ENCODE measurements at regions not wholly inside any gene's neighbourhood (a gene's known extent, or its start where the extent isn't known, plus 50 kb on each side); places are given as distances from the start of the nearest gene placed in this dataset.

GRCh38 chr9:28808042-28808441 lies 1234.8 kb upstream of the C9orf72 start:
- Mint-ChIP-seq H3K4me3 (no peak overlapping the region), H3K27me3 (ENCODE audit: low read depth) (no peaks in the 10 kb centered on the region), H3K36me3 (ENCODE audit: insufficient read depth in 1 of 3, low read depth in 3 of 3) (no peaks in the 10 kb centered on the region), H3K4me1 (peaks cover 7 to 10% of the 10 kb centered on the region in 2 experiments), H3K9me3 (no peaks in the 10 kb centered on the region), H3K27ac (no peak overlapping the region)
- no peak overlapping the region for H3K27ac ChIP-seq (ENCODE audit: insufficient read length, low read depth, low read length)
- no peak for TF ChIP-seq CTCF (conservative IDR thresholded peaks at IDR 0.05)
- no peaks in the 10 kb centered on the region for H3K27me3 ChIP-seq (ENCODE audit: insufficient read depth, low read length)
- no peak overlapping the region for H3K4ac ChIP-seq (ENCODE audit: low read depth, low read length)
- H3K9me3 ChIP-seq (ENCODE audit: control insufficient read depth, low read depth, low read length) = no peaks in the 10 kb centered on the region
- H3K23me2 ChIP-seq (ENCODE audit: insufficient read length, low read depth, low read length, poor library complexity, severe bottlenecking) = no peaks in the 10 kb centered on the region
- no peaks in the 10 kb centered on the region for H3K79me1 ChIP-seq (ENCODE audit: insufficient read depth, low read depth, low read length, poor library complexity, severe bottlenecking)
- no peak overlapping the region for H3K4me2 ChIP-seq (ENCODE audit: insufficient read depth, insufficient read length, low read length)
- H4K91ac ChIP-seq (ENCODE audit: insufficient read length, low read depth, low read length) = no peak overlapping the region
- no peaks in the 10 kb centered on the region; the same call in 1 of the 2 replicates for H3K4me1 ChIP-seq (ENCODE audit: insufficient read depth, low read length)
- no peak overlapping the region for H4K8ac ChIP-seq (replicated peaks; ENCODE audit: insufficient read length, low read depth, low read length)
- H3K9ac ChIP-seq (ENCODE audit: extremely low read depth, insufficient read length, low read length) = no peak overlapping the region
- no peak overlapping the region for H3K56ac ChIP-seq (ENCODE audit: insufficient read length, low read depth, low read length)
- DNase-seq = no peak
- no peak overlapping the region for H4K5ac ChIP-seq (ENCODE audit: insufficient read length, low read depth, low read length)
- no peak overlapping the region for H3K18ac ChIP-seq (ENCODE audit: insufficient read length, low read depth, low read length)
- no peaks in the 10 kb centered on the region for H4K20me1 ChIP-seq (ENCODE audit: control insufficient read depth, insufficient read depth, insufficient read length)
- H2BK5ac ChIP-seq (ENCODE audit: insufficient read length, low read length) = no peak overlapping the region
- H2BK120ac ChIP-seq (ENCODE audit: low read depth, low read length, poor library complexity, severe bottlenecking) = no peak overlapping the region
- no peak overlapping the region for H3T11ph ChIP-seq (ENCODE audit: low read length)
- H2BK12ac ChIP-seq (ENCODE audit: insufficient read length, low read depth, low read length) = no peak overlapping the region
- H3K23ac ChIP-seq (ENCODE audit: insufficient read length, low read depth, low read length) = no peak overlapping the region
- no peak overlapping the region for H2AFZ ChIP-seq (ENCODE audit: low read length)
- no peak overlapping the region for H2BK15ac ChIP-seq (ENCODE audit: low read depth, low read length)
- H2BK20ac ChIP-seq (ENCODE audit: low read depth, low read length, poor library complexity, severe bottlenecking) = no peak overlapping the region
- no peak overlapping the region for H2AK5ac ChIP-seq (ENCODE audit: insufficient read length, low read length)
- H3K79me2 ChIP-seq (ENCODE audit: insufficient read depth, low read length) = no peaks in the 10 kb centered on the region
- H3K14ac ChIP-seq (ENCODE audit: insufficient read depth, low read length) = no peak overlapping the region

Data from H9 (cell line).